K562 (cell line): ENCODE measurements at regions not wholly inside any gene's neighbourhood (a gene's known extent, or its start where the extent isn't known, plus 50 kb on each side); places are given as distances from the start of the nearest gene placed in this dataset.
"Not testable (repeated sequence)": the region's sequence is repeated elsewhere in the genome, so short reads cannot be mapped to it uniquely, and the experiment has no call there.

ENCODE experiments used
- ATAC-seq: fragments of 200-7000 bp; cut with Tn5 transposase; 3 replicates; pipeline ENCODE4 v1.9.1; 2020; ENCODE audit warnings: moderate library complexity
- BruUV-seq: library from RNA; stranded (reverse); fragments of 400-500 nt; replicated peaks from 2 replicates; lab custom pipeline; 2021; lab: Mats Ljungman, UMichigan
- CTCF ChIA-PET: fragments of 300-600 bp; formaldehyde crosslinking; extraction: SDS; loops from one replicate; lab custom pipeline; 2021; ENCODE audit warnings: low intra/inter-chr PET ratio; lab: Yijun Ruan, JAX
- POLR2A ChIA-PET: fragments of 300-600, 350-650 bp; sonication (Branson Sonifier 250); formaldehyde crosslinking; extraction: SDS; loops from one replicate; lab custom pipeline; 2021; ENCODE audit warnings: antibody characterized with exemption, inconsistent platforms; lab: Yijun Ruan, JAX
- DNase-seq, 4 experiments: peaks; one replicate each; pipeline versions ENCODE4 v3.0.0 to v3.0.0-alpha.2; 2011 to 2018; ENCODE audit warnings: low spot score in 3 of 4, mixed read lengths in 3 of 4; ENCODE audit errors: extremely low read depth in 1 of 4
- FAIRE-seq: peaks from 2 replicates; lab custom pipeline; 2011; peaks lifted over from hg19 to GRCh38; lab: Jason Lieb, UNC
- H2AFZ ChIP-seq: 2 replicates; pipeline ENCODE4 v1.6.0; 2011; ENCODE audit warnings: low read depth, low read length, control low read depth, inconsistent platforms
- H3K27ac ChIP-seq: fragments of 200-600 bp; 3 replicates; pipeline ENCODE4 v1.8.0; 2011; ENCODE audit warnings: low read depth, mild to moderate bottlenecking, control low read depth, inconsistent platforms, low read length, moderate library complexity, mixed read lengths; ENCODE audit errors: extremely low read depth
- H3K27me3 ChIP-seq, 2 experiments: fragments of 300-600 bp in 1 of 2; 2 replicates in 1 of 2; 3 replicates in 1 of 2; pipeline versions ENCODE4 v1.6.0 to v1.8.0; 2011; ENCODE audit warnings: inconsistent platforms in 2 of 2, low read length in 2 of 2, mild to moderate bottlenecking in 1 of 2, mixed read lengths in 1 of 2, moderate library complexity in 1 of 2; ENCODE audit not compliant: control insufficient read depth in 2 of 2, insufficient read depth in 2 of 2
- H3K36me3 ChIP-seq: fragments of 300-600 bp; 3 replicates; pipeline ENCODE4 v1.8.0; 2011; ENCODE audit warnings: mild to moderate bottlenecking, low read length, inconsistent platforms; ENCODE audit not compliant: control insufficient read depth, insufficient read depth
- H3K4me1 ChIP-seq, 2 experiments: fragments of 200-600 bp in 1 of 2; replicated peaks in 1 of 2; 2 replicates in 1 of 2; 3 replicates in 1 of 2; pipeline versions ENCODE4 v1.5.1 to v1.8.0; 2011; ENCODE audit warnings: inconsistent platforms in 2 of 2, low read length in 2 of 2, mild to moderate bottlenecking in 1 of 2, mixed read lengths in 1 of 2, moderate library complexity in 1 of 2; ENCODE audit not compliant: control insufficient read depth in 2 of 2, insufficient read depth in 2 of 2
- H3K4me2 ChIP-seq: 2 replicates; pipeline ENCODE4 v1.6.1; 2011; ENCODE audit warnings: low read length, control low read depth, inconsistent platforms, mixed read lengths; ENCODE audit not compliant: insufficient read depth
- H3K4me3 ChIP-seq: fragments of 200-600 bp; sonication (generic), shearing (Covaris generic); 2 replicates; pipeline ENCODE4 v1.5.1; 2016; ENCODE audit warnings: control low read depth, inconsistent platforms
- H3K79me2 ChIP-seq: fragments of 200-600 bp; 3 replicates; pipeline ENCODE4 v1.8.0; 2011; ENCODE audit warnings: low read length, inconsistent platforms; ENCODE audit not compliant: control insufficient read depth, insufficient read depth
- H3K9ac ChIP-seq, 2 experiments: 2 replicates each; pipeline versions ENCODE4 v1.6.0 to v1.6.1; 2011; ENCODE audit warnings: low read depth in 2 of 2, low read length in 2 of 2, control low read depth in 1 of 2, inconsistent platforms in 1 of 2, mild to moderate bottlenecking in 1 of 2, mixed read lengths in 1 of 2; ENCODE audit not compliant: insufficient read depth in 1 of 2
- H3K9me1 ChIP-seq: one replicate; pipeline ENCODE4 v1.6.0; 2011; ENCODE audit warnings: inconsistent platforms, mild to moderate bottlenecking, low read length, moderate library complexity; ENCODE audit not compliant: control insufficient read depth, insufficient read depth
- H3K9me3 ChIP-seq: replicated peaks from 2 replicates; pipeline ENCODE4 v1.5.1; 2011; ENCODE audit warnings: low read depth, low read length, inconsistent platforms; ENCODE audit not compliant: control insufficient read depth, insufficient read depth
- H4K20me1 ChIP-seq: replicated peaks from 2 replicates; pipeline ENCODE4 v1.6.1; 2011; ENCODE audit warnings: low read length, inconsistent platforms, mixed read lengths; ENCODE audit not compliant: control insufficient read depth, insufficient read depth
- CHD4 ChIP-seq: fragments of 200-600 bp; sonication (generic); IDR thresholded peaks from 3 replicates; pipeline ENCODE4 v1.6.1; 2012; ENCODE audit warnings: low read depth, mild to moderate bottlenecking, mixed read lengths, low read length, inconsistent platforms; ENCODE audit not compliant: insufficient read depth, insufficient replicate concordance, poor library complexity, severe bottlenecking
- FOS ChIP-seq: IDR thresholded peaks from 3 replicates; pipeline ENCODE4 v1.6.1; 2011; ENCODE audit not compliant: insufficient read length; ENCODE audit errors: extremely low read depth
- FOXA3 ChIP-seq, 2 experiments: fragments of 450-650 bp in 1 of 2; sonication (generic) in 1 of 2; formaldehyde crosslinking; IDR thresholded peaks in 1 of 2; conservative IDR thresholded peaks in 1 of 2; 2 replicates each; pipeline versions ENCODE4 v1.4.0 to v1.8.0; 2020 to 2022; ENCODE audit warnings: mild to moderate bottlenecking in 2 of 2, missing genetic modification reagents in 1 of 2
- RAD51 ChIP-seq: fragments of 450-650 bp; IDR thresholded peaks from 2 replicates; pipeline ENCODE4 v1.7.1; 2016; ENCODE audit warnings: low read depth, mild to moderate bottlenecking, borderline replicate concordance
- SAP30 ChIP-seq: fragments of 200-600 bp; sonication (generic); IDR thresholded peaks from 2 replicates; pipeline ENCODE4 v1.6.1; 2012; ENCODE audit warnings: borderline replicate concordance, low read depth, mild to moderate bottlenecking, moderate library complexity, low read length, control low read depth, inconsistent platforms; ENCODE audit not compliant: insufficient read depth, poor library complexity, severe bottlenecking
- SIN3B ChIP-seq: fragments of 450-650 bp; IDR thresholded peaks from 2 replicates; pipeline ENCODE4 v1.6.1; 2017; ENCODE audit warnings: low read depth, mild to moderate bottlenecking, moderate library complexity
- ZFX ChIP-seq: sonication (generic); formaldehyde crosslinking; IDR thresholded peaks from 2 replicates; pipeline ENCODE4 v1.8.0; 2022; ENCODE audit warnings: mild to moderate bottlenecking, missing genetic modification reagents, moderate library complexity
- WGBS: fragments of 100-300 bp; shearing (Covaris generic); methylation state at CpG from one replicate; pipeline ENCODE4 v1.1.6; 2016; ENCODE audit warnings: low coverage, mixed read lengths; ENCODE audit not compliant: insufficient coverage; ENCODE audit errors: missing lambda C conversion rate; 5-methylcytosine and 5-hydroxymethylcytosine counted together
- in situ Hi-C: fragments of 300-500 bp; cut with MboI; formaldehyde crosslinking; loops from 4 replicates; pipeline ENCODE4 v1.15.0; 2018; ENCODE audit warnings: inconsistent platforms, mixed read lengths
- intact Hi-C: fragments of 100-400 bp; cut with micrococcal nuclease; formaldehyde crosslinking; loops from 2 replicates; pipeline ENCODE4 v1.14.2; 2022

DNA sequence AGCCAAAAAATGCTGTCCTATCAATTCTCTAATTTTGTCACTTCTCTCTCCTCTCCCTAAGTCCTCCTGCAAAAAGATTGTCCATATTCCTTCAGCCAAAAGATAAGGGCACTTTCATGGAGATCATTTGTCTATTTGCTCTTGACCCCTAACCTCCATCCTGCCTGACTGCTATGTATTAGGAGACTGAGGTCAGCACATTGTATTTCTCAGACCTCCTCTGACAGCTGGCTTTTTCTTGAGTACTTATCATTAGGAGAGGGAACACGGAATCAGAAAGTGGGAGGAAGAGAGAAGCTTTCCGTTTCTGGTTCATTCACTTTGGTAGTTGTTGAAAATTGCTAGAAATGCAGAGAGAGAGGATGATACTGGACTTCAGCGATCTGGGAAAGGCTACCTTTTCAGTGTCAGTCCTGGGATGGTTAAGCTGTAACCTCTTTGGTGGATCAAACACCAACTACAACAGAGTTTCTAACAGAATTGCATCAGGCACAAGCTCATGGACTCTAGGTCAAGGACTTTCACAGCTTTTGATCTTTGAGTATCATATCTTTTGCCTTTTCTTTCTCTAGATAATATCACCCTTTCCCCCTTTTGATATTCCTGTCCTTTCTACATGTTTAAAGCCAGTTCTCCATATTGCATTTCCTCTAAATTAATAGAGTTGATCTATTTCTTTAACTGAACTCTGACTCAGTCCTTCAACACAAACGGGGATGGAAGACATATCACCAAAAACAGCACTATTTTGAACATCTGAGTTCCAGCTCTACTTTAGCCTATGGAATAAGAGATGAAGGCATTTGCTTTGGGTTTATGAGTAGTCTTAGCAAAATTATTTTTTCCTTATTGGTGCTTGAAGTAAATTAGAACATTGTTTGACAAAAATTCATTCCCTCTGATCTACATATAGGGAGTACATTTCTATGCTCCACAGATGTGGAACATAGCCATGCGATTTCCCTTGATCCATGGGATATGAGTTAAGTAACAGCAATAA lies 63.3 kb upstream of the KYNU start (continued):
- TF ChIP-seq SIN3B (no peak), CHD4 (no peak), ZFX (CRISPR knock-in tag) (no peak), RAD51 (no peak), FOS (no peak), SAP30 (no peak)

DNA sequence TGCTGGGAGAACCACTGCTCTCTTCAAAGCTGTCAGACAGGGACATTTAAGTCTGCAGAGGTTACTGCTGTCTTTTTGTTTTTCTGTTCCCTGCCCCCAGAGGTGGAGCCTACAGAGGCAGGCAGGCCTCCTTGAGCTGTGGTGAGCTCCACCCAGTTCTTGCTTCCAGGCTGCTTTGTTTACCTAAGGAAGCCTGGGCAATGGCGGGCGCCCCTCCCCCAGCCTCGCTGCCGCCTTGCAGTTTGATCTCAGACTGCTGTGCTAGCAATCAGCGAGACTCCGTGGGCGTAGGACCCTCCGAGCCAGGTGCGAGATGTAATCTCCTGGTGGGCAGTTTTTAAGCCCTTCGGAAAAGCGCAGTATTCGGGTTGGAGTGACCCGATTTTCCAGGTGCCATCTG lies 65.8 kb upstream of the KYNU start:
- BruUV-seq, H3K79me2 ChIP-seq, H3K4me2 ChIP-seq, H3K27me3 ChIP-seq, H3K9ac ChIP-seq, H3K9me1 ChIP-seq, H3K9me3 ChIP-seq, ATAC-seq, intact Hi-C loops, in situ Hi-C loops, H3K4me1 ChIP-seq, H3K36me3 ChIP-seq, H4K20me1 ChIP-seq, H3K27ac ChIP-seq, CTCF ChIA-PET, H2AFZ ChIP-seq, H3K4me3 ChIP-seq: not testable (repeated sequence)
- peak; percentile 94 for FAIRE-seq
- peak; percentile 51 to 64; a peak in 3 of 4 replicates for TF ChIP-seq FOXA3 (CRISPR knock-in tag; conservative IDR thresholded peaks at IDR 0.05 in 1 of 2, IDR thresholded peaks at IDR 0.05 in 1 of 2)
- peak in 1 of 4 experiments; percentile 24 for DNase-seq
- POLR2A ChIA-PET: interaction anchor here (0.6 kb wide), 1 partner anchor 28 kb away, joined by 3 read pairs; no protein-coding TSS in a partner anchor
- 20% methylated on average over 1 of the region's 13 CpGs for WGBS
